ENCODE measurements at regions not wholly inside any gene's neighbourhood (a gene's known extent, or its start where the extent isn't known, plus 50 kb on each side); places are given as distances from the start of the nearest gene placed in this dataset.

- ATAC-seq (no peak), FAIRE-seq (no peak), DNase-seq (ENCODE audit: extremely low read depth in 1 of 4, low spot score in 3 of 4) (no peak)
- intact Hi-C loops (cut with micrococcal nuclease) = no loop called here
- POLR2A ChIA-PET = interaction anchor here (1.1 kb wide), 1 partner anchor 12 kb away, joined by 3 read pairs; no protein-coding TSS in a partner anchor
- Histone ChIP-seq H3K79me2 (ENCODE audit: control insufficient read depth, insufficient read depth, low read length) (no peaks in the 10 kb centered on the region), H4K20me1 (replicated peaks; ENCODE audit: control insufficient read depth, insufficient read depth, low read length) (no peaks in the 10 kb centered on the region), H3K9me3 (replicated peaks; ENCODE audit: control insufficient read depth, insufficient read depth, low read depth, low read length) (no peaks in the 10 kb centered on the region; the same call in 1 of the 2 replicates), H3K36me3 (ENCODE audit: control insufficient read depth, insufficient read depth, low read length) (no peaks in the 10 kb centered on the region), H3K27ac (ENCODE audit: extremely low read depth, low read depth, low read length) (no peak overlapping the region), H3K9me1 (ENCODE audit: control insufficient read depth, insufficient read depth, low read length) (no peaks in the 10 kb centered on the region), H3K27me3 (ENCODE audit: control insufficient read depth in 2 of 2, insufficient read depth in 2 of 2, low read length in 2 of 2) (peaks cover 14 to 15% of the 10 kb centered on the region in 2 experiments; a peak in 4 of 5 replicates), H3K4me2 (ENCODE audit: insufficient read depth, low read length) (no peak overlapping the region), H3K9ac (ENCODE audit: insufficient read depth in 1 of 2, low read depth in 2 of 2, low read length in 2 of 2) (no peak overlapping the region), H3K4me1 (replicated peaks in 1 of 2; ENCODE audit: control insufficient read depth in 2 of 2, insufficient read depth in 2 of 2, low read length in 2 of 2) (no peaks in the 10 kb centered on the region; a peak in 2 of 5 replicates), H2AFZ (ENCODE audit: low read depth, low read length) (no peak overlapping the region), H3K4me3 (no peak overlapping the region)
- in situ Hi-C loops (cut with MboI) = no loop called here
- BruUV-seq (replicated peaks) = no TSS peak
- WGBS (ENCODE audit: insufficient coverage, low coverage, missing lambda C conversion rate) = 21% methylated on average over 3 of the region's 3 CpGs
- CTCF ChIA-PET (ENCODE audit: low intra/inter-chr PET ratio) = no interaction called here
- no peak for TF ChIP-seq HCFC1 (IDR thresholded peaks at IDR 0.05; ENCODE audit: low read depth, low read length)
- TF ChIP-seq GTF2F1 (IDR thresholded peaks at IDR 0.05; ENCODE audit: low read depth, low read length) = no peak
- TF ChIP-seq ZBTB2 (IDR thresholded peaks at IDR 0.05) = no peak
- no peak for TF ChIP-seq ZNF586 (CRISPR knock-in tag; conservative IDR thresholded peaks at IDR 0.05)
- TF ChIP-seq TRIM24 (IDR thresholded peaks at IDR 0.05) = no peak
- no peak for TF ChIP-seq ZNF707 (CRISPR knock-in tag; conservative IDR thresholded peaks at IDR 0.05)
- TF ChIP-seq RBM39 (optimal IDR thresholded peaks at IDR 0.05; ENCODE audit: low read depth, low read length) = no peak
- no peak for TF ChIP-seq ZNF444 (CRISPR knock-in tag; IDR thresholded peaks at IDR 0.05)
- no peak for TF ChIP-seq ZNF592 (IDR thresholded peaks at IDR 0.05)
- no peak for TF ChIP-seq RBBP5 (IDR thresholded peaks at IDR 0.05; ENCODE audit: borderline replicate concordance, insufficient read depth, low read length, poor library complexity, severe bottlenecking)
- no peak for TF ChIP-seq RB1 (IDR thresholded peaks at IDR 0.05; ENCODE audit: low read depth)
- no peak for TF ChIP-seq ZNF133 (CRISPR knock-in tag; IDR thresholded peaks at IDR 0.05)
- no peak for TF ChIP-seq ZNF408 (CRISPR knock-in tag; IDR thresholded peaks at IDR 0.05; ENCODE audit: low read depth)
- TF ChIP-seq, protein P1, sequence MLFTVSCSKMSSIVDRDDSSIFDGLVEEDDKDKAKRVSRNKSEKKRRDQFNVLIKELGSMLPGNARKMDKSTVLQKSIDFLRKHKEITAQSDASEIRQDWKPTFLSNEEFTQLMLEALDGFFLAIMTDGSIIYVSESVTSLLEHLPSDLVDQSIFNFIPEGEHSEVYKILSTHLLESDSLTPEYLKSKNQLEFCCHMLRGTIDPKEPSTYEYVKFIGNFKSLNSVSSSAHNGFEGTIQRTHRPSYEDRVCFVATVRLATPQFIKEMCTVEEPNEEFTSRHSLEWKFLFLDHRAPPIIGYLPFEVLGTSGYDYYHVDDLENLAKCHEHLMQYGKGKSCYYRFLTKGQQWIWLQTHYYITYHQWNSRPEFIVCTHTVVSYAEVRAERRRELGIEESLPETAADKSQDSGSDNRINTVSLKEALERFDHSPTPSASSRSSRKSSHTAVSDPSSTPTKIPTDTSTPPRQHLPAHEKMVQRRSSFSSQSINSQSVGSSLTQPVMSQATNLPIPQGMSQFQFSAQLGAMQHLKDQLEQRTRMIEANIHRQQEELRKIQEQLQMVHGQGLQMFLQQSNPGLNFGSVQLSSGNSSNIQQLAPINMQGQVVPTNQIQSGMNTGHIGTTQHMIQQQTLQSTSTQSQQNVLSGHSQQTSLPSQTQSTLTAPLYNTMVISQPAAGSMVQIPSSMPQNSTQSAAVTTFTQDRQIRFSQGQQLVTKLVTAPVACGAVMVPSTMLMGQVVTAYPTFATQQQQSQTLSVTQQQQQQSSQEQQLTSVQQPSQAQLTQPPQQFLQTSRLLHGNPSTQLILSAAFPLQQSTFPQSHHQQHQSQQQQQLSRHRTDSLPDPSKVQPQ (CRISPR knock-in tag; IDR thresholded peaks at IDR 0.05; ENCODE audit: borderline replicate concordance) = no peak
Observed at GRCh38 chr5:56329652-56330051, 96.5 kb upstream of the ANKRD55 start.

Data from K562 (cell line).